Smooth muscle cell (in vitro differentiated cells): ENCODE measurements at regions not wholly inside any gene's neighbourhood (a gene's known extent, or its start where the extent isn't known, plus 50 kb on each side); places are given as distances from the start of the nearest gene placed in this dataset.

Experiments
- DNase-seq: peaks from one replicate; lab custom pipeline; 2025; ENCODE audit not compliant: unreplicated experiment; lab: John Stamatoyannopoulos, UW
- H2AFZ ChIP-seq: fragments of 200-600 bp; sonication (generic); 2 replicates; pipeline ENCODE4 v1.6.0; 2016; ENCODE audit warnings: antibody characterized with exemption, low read depth, mild to moderate bottlenecking
- H3F3A ChIP-seq: fragments of 200-600 bp; sonication (generic); 2 replicates; pipeline ENCODE4 v1.6.0; 2017; ENCODE audit warnings: antibody characterized with exemption, low read depth
- H3K27ac ChIP-seq: fragments of 200-600 bp; sonication (generic); 2 replicates; pipeline ENCODE4 v1.5.1; 2016; ENCODE audit warnings: low read depth, mild to moderate bottlenecking
- H3K27me3 ChIP-seq: fragments of 200-600 bp; sonication (generic); 2 replicates; pipeline ENCODE4 v1.6.1; 2016; ENCODE audit warnings: low read depth, mild to moderate bottlenecking
- H3K36me3 ChIP-seq: fragments of 200-600 bp; sonication (generic); 2 replicates; pipeline ENCODE4 v1.5.1; 2016; ENCODE audit warnings: low read depth
- H3K4me1 ChIP-seq: fragments of 200-600 bp; sonication (generic); 2 replicates; pipeline ENCODE4 v1.5.1; 2016; ENCODE audit warnings: low read depth
- H3K4me2 ChIP-seq: fragments of 200-600 bp; sonication (generic); 2 replicates; pipeline ENCODE4 v1.6.0; 2016; ENCODE audit warnings: mild to moderate bottlenecking
- H3K4me3 ChIP-seq: fragments of 200-600 bp; sonication (generic); 2 replicates; pipeline ENCODE4 v1.5.1; 2016; ENCODE audit warnings: mild to moderate bottlenecking
- H3K79me2 ChIP-seq: fragments of 200-600 bp; sonication (generic); 2 replicates; pipeline ENCODE4 v1.6.0; 2016; ENCODE audit warnings: low read depth, mild to moderate bottlenecking
- H3K9ac ChIP-seq: fragments of 200-600 bp; sonication (generic); 2 replicates; pipeline ENCODE4 v1.6.0; 2016; ENCODE audit warnings: low read depth
- H3K9me3 ChIP-seq: fragments of 200-600 bp; sonication (generic); replicated peaks from 2 replicates; pipeline ENCODE4 v1.5.1; 2016; ENCODE audit warnings: low read depth
- H4K20me1 ChIP-seq: fragments of 200-600 bp; sonication (generic); 2 replicates; pipeline ENCODE4 v1.6.0; 2016; ENCODE audit warnings: low read depth
- WGBS: methylation state at CpG from one replicate; pipeline ENCODE4 v1.1.7; 2016; ENCODE audit warnings: low lambda C conversion rate; 5-methylcytosine and 5-hydroxymethylcytosine counted together
- TF ChIP-seq, protein P1 (sequence below): fragments of 200-600 bp; sonication (generic); IDR thresholded peaks from 2 replicates; pipeline ENCODE4 v1.5.1; 2017; ENCODE audit warnings: borderline replicate concordance, mild to moderate bottlenecking, antibody characterized with exemption; ENCODE audit not compliant: insufficient read depth, poor library complexity, severe bottlenecking

DNA sequence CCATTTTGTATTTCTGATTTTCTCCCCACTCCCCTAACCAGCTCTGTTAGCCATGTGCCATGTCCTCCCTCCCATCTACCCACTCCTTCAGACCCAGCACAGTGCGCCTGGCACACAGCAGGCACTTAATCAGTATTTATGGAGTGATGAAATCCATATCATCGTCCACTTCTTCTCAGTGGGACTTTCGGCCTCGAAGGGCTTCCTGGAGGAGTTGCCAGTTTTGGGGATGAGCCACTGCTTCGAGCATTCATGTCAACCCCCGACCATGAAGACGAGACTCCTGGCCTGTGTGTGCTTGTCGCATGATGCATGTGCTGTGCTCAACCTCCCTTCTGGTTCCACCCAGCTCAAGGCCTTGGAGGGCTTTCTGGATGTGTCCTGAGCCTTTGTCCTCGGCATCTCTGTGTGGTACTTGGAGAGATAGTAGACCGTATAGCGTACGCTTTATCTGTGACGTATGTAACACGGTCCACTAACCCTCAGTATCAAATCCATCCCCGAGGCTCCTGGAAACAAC is 119.5 kb upstream of the RTL1 start:
- Histone ChIP-seq H3K36me3 (no peaks in the 10 kb centered on the region), H2AFZ (no peak overlapping the region), H3K9me3 (no peaks in the 10 kb centered on the region), H3K9ac (no peak overlapping the region), H3K27me3 (no peaks in the 10 kb centered on the region), H3K27ac (no peak overlapping the region), H3F3A (no peaks in the 10 kb centered on the region), H3K4me3 (no peak overlapping the region), H4K20me1 (no peaks in the 10 kb centered on the region), H3K4me2 (no peak overlapping the region), H3K79me2 (no peaks in the 10 kb centered on the region), H3K4me1 (no peaks in the 10 kb centered on the region)
- TF ChIP-seq, protein P1, sequence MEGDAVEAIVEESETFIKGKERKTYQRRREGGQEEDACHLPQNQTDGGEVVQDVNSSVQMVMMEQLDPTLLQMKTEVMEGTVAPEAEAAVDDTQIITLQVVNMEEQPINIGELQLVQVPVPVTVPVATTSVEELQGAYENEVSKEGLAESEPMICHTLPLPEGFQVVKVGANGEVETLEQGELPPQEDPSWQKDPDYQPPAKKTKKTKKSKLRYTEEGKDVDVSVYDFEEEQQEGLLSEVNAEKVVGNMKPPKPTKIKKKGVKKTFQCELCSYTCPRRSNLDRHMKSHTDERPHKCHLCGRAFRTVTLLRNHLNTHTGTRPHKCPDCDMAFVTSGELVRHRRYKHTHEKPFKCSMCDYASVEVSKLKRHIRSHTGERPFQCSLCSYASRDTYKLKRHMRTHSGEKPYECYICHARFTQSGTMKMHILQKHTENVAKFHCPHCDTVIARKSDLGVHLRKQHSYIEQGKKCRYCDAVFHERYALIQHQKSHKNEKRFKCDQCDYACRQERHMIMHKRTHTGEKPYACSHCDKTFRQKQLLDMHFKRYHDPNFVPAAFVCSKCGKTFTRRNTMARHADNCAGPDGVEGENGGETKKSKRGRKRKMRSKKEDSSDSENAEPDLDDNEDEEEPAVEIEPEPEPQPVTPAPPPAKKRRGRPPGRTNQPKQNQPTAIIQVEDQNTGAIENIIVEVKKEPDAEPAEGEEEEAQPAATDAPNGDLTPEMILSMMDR = no peak
- 89% methylated on average over 15 of the region's 15 CpGs for WGBS
- DNase-seq = no peak

DNA sequence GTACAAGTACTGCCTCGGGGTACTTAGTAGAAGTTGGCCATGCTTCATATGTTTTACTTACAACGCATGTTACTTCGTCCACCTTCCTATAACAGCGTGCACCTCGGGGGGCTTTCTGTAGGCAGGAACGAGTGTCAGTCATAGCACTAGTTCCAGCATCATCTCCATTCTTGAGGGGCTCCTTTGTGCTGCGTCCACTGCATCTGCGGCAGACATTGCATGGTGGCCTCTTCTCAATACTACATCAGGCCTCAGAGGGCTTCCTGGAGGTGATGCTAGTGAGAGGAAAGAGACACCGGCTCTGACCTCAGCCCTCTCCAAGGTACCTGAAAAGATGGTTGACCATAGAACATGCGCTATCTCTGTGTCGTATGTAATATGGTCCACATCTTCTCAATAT is 121.2 kb upstream of the RTL1 start:
- WGBS = 96% methylated on average over 11 of the region's 11 CpGs
- H2AFZ ChIP-seq = no peak overlapping the region
- H4K20me1 ChIP-seq = no peaks in the 10 kb centered on the region
- no peak overlapping the region for H3K4me3 ChIP-seq
- TF ChIP-seq, protein P1 = no peak
- DNase-seq = no peak
- H3K9me3 ChIP-seq = no peaks in the 10 kb centered on the region
- no peaks in the 10 kb centered on the region for H3K79me2 ChIP-seq
- no peaks in the 10 kb centered on the region for H3K4me1 ChIP-seq
- no peaks in the 10 kb centered on the region for H3K36me3 ChIP-seq
- H3K9ac ChIP-seq = no peak overlapping the region
- H3F3A ChIP-seq = no peaks in the 10 kb centered on the region
- no peaks in the 10 kb centered on the region for H3K27me3 ChIP-seq
- H3K4me2 ChIP-seq = no peak overlapping the region
- no peak overlapping the region for H3K27ac ChIP-seq

DNA sequence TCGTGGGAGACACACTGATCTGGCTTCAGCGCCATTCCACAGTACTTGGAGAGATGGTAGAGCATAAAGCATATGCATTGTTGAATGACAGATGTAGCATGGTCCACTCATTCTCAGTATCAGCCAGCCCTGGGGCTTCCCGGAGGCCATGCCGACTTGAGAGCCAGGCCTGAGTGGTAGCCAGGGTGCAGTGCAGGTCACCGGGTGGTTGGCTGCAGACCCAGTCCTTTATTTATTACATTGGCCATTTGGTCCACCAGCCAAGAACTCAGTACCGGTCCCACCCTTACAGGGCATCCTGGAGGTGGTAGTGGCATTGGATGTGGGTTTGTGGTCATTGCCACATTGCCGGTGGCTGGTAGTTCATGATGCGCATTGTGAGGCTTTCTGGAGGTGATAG is 121.6 kb upstream of the RTL1 start:
- Histone ChIP-seq H3K9ac (no peak overlapping the region), H3K27ac (no peak overlapping the region), H3K79me2 (no peaks in the 10 kb centered on the region), H3K4me2 (no peak overlapping the region), H4K20me1 (no peaks in the 10 kb centered on the region), H3F3A (no peaks in the 10 kb centered on the region), H3K9me3 (no peaks in the 10 kb centered on the region), H3K36me3 (no peaks in the 10 kb centered on the region), H3K4me1 (no peaks in the 10 kb centered on the region), H3K4me3 (no peak overlapping the region), H3K27me3 (no peaks in the 10 kb centered on the region), H2AFZ (no peak overlapping the region)
- WGBS = 95% methylated on average over 8 of the region's 8 CpGs
- no peak for DNase-seq
- TF ChIP-seq, protein P1 = no peak

DNA sequence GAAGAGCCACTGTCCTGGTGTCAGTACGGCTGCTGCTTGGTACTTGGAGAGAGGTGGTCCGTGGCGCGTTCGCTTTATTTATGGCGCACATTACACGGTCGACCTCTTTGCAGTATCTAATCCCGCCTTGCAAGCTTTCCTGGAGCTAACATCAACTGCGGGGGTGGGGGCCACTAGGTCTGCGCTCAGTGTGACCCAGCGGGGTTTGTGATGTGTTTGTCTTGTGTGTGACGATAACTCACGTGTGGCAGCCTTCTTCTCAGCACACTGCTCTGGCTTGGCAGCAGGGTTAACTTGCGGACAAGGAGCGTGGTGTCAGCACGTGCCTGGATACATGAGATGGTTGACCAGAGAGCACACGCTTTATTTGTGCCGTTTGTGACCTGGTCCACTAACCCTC is 122.2 kb upstream of the RTL1 start:
- no peak overlapping the region for H3K9ac ChIP-seq
- H3K27ac ChIP-seq = no peak overlapping the region
- H3K27me3 ChIP-seq = no peaks in the 10 kb centered on the region
- 93% methylated on average over 19 of the region's 19 CpGs for WGBS
- H3K9me3 ChIP-seq = no peaks in the 10 kb centered on the region
- DNase-seq = no peak
- no peaks in the 10 kb centered on the region for H3F3A ChIP-seq
- no peaks in the 10 kb centered on the region for H3K79me2 ChIP-seq
- H3K4me2 ChIP-seq = no peak overlapping the region
- H3K4me1 ChIP-seq = no peaks in the 10 kb centered on the region
- H2AFZ ChIP-seq = no peak overlapping the region
- TF ChIP-seq, protein P1 = no peak
- H3K36me3 ChIP-seq = no peaks in the 10 kb centered on the region
- H4K20me1 ChIP-seq = no peaks in the 10 kb centered on the region
- no peak overlapping the region for H3K4me3 ChIP-seq
